GM12891 (cell line): ENCODE measurements at regions not wholly inside any gene's neighbourhood (a gene's known extent, or its start where the extent isn't known, plus 50 kb on each side); places are given as distances from the start of the nearest gene placed in this dataset.

Source experiments
- POLR2AphosphoS5 ChIP-seq: IDR thresholded peaks from 2 replicates; pipeline ENCODE4 v1.6.1; 2011; ENCODE audit warnings: low read depth, low read length, control low read depth
- TAF1 ChIP-seq: IDR thresholded peaks from 2 replicates; pipeline ENCODE4 v1.6.1; 2011; ENCODE audit warnings: low read depth, low read length, control low read depth

DNA sequence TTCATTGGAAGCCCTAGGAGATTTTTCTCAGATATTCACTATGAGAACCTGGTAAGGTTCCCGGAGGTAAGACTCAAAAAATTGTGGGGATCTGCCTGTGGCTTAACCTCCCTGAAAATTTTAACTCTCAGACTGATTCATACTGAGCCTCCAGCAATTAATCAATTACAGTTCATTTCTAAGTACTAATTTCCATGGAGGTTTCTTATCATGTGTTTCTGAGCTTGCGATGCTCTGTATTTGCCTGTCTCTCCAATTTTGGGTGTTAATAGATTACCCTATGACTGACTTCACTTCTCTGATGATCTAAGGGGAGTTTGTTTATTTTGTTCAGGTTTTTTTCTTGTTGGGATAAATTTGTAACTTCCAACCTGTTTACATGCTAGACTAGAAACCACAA, 215.4 kb upstream of the TMEM196 start:
- TF ChIP-seq TAF1, result no peak
- TF ChIP-seq POLR2AphosphoS5, result no peak
